Dedifferentiated amniotic fluid mesenchymal stem cell (primary cell): ENCODE measurements at regions not wholly inside any gene's neighbourhood (a gene's known extent, or its start where the extent isn't known, plus 50 kb on each side); places are given as distances from the start of the nearest gene placed in this dataset.
"Not testable (repeated sequence)": the region's sequence is repeated elsewhere in the genome, so short reads cannot be mapped to it uniquely, and the experiment has no call there.

Source experiments
- DNase-seq: peaks from one replicate; pipeline ENCODE4 v3.0.0-alpha.2; 2016; ENCODE audit errors: extremely low spot score

DNA sequence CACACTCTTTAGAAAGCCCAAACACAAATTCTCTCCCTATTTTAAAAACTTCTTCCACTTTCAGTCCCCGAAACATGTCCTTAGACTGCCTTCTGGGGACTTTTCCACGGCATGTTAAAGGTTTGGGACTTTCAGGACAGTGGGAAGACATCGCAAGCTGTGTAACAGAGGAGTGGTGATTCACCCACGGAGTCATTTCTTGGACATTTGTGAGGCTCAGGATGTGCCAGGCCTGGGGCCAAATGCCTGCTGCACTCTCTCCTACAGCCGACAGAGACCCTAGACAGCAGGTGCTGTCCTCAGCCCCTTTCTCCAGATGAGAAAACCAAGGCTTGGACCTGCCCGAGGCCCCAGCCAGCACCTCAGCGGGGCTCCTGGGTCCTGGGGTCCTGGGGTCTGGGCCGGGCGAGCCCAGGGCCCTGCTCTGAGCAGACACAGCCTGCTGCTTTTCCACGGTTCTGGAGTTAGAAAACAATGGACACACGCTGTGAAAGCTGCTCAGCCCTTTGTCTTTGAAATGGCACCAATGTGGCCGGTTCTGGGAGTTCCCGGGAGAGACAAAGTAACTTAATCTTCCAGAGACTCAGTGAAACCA lies 370.2 kb upstream of the SFSWAP start:
- no peak for DNase-seq

DNA sequence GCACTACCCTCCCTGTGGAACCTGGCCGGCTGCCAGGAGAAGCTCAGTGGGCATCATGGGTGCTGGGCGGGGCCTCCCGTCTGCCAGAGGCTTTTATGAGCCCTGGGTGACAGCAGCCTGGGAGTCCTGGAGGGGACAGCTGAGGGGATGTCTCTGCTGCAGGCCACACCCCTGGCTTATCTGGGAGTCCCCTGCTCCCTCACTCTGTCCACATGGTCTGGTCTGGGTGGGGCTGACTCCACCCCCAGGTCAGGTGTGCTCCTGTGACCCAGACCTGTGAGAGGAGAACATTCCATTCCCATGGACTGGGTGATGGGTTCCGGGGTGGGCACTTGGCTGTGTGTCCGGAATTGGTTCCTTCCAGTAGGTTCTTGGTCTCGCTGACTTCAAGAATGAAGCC lies 369.3 kb upstream of the SFSWAP start:
- not testable (repeated sequence) for DNase-seq

DNA sequence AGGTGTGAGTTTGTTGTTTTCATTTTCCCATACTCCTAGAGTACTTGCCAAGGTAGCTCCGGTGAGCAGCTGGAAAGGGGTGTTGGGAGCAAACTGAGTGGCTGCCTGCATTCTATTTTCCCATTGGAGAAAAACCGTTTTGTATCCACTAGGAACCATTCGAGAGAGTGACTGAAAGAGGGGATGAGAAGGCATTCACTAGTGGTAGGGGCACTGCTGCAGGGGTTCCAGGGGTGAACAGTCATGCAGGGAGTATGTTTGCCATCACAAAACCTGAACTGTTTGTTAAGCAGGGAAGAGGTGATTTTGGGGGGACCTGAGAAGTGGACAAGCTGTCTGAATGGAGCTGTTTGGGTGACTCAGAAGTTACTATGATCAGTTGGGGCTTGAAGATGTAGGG lies 367.5 kb upstream of the SFSWAP start:
- not testable (repeated sequence) for DNase-seq

GRCh38 chr12:131344715-131345520 lies 366.0 kb upstream of the SFSWAP start:
- DNase-seq = not testable (repeated sequence)

DNA sequence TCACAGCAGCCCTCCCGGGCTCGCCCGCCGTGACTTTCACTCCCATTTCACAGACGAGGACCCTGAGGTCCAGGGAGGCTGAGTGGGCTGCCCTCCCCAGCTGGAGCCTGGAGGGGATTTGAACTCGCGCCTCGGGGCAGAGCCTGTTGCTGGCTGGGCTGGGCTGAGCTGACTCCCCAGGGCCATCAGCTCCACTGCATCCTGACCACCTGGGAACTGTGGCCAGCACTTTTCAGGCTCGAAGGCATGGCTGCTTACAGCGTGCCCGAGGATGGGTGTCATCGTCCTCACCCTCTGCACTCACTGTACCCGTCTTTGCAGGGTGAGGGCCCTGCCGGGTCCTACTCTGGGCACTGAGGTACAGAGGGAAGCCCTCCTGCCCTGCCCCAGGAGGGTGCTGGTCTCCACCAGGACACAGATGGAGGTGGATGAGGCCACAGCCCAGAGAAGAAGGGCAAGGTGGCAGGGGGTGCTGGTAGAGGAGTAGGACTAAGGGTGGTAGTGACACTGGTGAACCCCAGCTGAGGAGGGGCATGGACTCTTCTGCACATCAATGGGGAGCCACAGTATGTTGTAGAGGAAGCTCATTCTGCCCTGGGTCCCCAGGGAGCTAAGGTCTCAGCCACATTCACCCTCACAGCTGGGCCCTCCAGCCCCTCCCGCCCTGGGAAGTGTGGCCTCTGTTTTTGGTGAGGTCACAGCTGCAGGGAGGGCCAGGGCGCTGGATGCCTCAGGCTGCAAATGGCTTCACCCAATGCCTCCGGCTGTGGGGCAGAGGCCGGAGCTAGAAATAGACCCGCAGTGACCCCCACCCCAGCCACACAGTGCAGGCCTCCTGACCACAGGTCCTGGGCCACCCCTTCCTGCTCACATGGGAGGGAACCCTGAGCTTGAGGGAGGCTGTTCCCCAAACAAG lies 365.1 kb upstream of the SFSWAP start:
- DNase-seq = no peak

GRCh38 chr12:131346555-131347344 lies 364.1 kb upstream of the SFSWAP start:
- no peak for DNase-seq

GRCh38 chr12:131347345-131347714 lies 363.6 kb upstream of the SFSWAP start:
- DNase-seq = no peak

DNA sequence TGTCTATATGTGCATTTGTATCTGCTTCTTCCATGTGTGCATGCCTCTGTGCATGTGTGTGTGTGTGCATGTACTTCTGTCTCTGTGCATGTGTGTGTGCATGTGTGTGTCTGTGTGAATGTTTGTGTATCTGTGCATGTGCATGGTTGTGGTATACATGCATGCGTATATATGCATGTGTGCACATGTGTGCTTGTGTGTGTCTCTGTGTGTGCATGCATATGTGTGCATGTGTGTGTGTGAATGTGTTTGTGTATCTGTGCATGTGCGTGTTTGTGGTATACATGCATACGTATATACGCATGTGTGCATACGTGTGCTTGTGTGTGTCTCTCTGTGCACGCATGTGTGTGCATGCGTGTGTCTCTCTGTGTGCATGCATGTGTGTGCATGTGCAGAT lies 363.2 kb upstream of the SFSWAP start:
- DNase-seq = no peak

GRCh38 chr12:131348231-131348630 lies 362.7 kb upstream of the SFSWAP start:
- DNase-seq = no peak

DNA sequence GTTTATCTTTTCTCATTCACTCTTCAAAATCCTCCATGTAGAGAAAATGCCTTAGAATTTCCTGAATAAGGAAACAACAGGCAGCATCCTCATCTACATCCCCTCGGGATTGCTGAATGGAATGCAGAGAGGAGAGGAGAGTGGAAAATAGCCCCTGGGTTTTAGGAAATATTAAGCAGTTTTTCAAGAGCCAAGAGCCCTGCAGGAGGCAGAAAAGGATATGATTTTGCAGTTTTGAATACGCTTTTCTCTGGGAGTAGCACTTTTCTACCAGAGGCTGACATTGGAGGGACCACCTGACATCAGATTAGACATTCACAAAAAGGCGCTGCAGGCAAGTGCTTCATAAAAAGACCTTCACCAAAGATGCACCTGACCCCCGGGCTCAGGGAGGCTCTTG lies 362.2 kb upstream of the SFSWAP start:
- DNase-seq = no peak

GRCh38 chr12:131349397-131350127 lies 361.3 kb upstream of the SFSWAP start:
- DNase-seq = no peak

- no peak for DNase-seq
These were observed 360.0 kb upstream of the SFSWAP start for GRCh38 chr12:131350943-131351318.

DNA sequence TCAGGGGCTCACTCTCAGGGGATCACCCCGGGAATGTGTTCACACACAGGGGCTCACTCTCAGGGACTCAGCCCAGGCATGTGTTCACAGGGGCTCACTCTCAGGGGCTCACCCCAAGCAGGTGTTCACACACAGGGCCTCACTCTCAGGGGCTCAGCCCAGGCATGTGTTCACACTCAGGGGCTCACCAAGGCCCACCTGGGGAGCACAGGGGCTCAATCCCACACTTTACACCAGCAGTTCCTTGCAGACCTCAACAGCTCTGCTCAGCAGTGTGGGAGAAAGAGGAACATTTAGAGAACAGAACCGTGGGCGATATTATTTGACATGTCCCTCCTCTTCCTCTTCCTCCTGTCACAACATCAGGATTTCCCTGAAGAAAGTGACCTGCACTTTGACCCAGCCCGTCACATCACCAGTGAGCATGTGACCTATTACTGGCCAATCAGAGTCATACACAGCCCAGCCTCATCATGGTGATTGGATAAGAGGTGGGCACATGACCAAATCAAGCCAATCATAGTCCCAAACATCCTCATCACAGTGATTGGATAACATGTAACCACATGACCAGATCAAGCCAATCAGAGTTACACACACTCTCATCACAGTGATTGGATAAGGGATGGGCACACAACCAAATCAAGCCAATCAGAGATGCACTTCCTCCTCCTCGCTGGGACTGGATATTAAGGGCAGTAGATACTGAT lies 359.4 kb upstream of the SFSWAP start:
- DNase-seq = no peak

GRCh38 chr12:131352296-131352900 lies 358.5 kb upstream of the SFSWAP start:
- DNase-seq = no peak

- DNase-seq = no peak
These were observed 357.5 kb upstream of the SFSWAP start for GRCh38 chr12:131353376-131353775.

DNA sequence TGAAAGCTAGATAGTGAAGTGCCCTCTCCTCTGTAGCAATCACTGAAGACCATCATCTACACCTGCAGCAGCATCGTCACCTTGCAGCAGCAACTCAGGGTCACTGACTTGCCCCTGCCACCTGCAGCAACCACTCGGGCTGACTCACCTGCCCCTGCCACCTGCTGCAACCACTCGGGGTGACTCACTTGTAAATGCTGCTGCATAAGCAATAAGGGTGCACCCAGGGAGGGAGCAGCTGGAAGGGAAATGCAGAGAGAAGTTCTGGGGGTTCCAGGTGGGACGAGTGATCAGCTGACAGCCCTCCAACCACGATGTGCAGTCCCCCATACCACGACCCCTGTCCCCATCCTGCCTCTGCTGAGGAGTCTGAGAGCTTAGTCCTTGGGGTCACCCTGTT lies 357.1 kb upstream of the SFSWAP start:
- DNase-seq = no peak

DNA sequence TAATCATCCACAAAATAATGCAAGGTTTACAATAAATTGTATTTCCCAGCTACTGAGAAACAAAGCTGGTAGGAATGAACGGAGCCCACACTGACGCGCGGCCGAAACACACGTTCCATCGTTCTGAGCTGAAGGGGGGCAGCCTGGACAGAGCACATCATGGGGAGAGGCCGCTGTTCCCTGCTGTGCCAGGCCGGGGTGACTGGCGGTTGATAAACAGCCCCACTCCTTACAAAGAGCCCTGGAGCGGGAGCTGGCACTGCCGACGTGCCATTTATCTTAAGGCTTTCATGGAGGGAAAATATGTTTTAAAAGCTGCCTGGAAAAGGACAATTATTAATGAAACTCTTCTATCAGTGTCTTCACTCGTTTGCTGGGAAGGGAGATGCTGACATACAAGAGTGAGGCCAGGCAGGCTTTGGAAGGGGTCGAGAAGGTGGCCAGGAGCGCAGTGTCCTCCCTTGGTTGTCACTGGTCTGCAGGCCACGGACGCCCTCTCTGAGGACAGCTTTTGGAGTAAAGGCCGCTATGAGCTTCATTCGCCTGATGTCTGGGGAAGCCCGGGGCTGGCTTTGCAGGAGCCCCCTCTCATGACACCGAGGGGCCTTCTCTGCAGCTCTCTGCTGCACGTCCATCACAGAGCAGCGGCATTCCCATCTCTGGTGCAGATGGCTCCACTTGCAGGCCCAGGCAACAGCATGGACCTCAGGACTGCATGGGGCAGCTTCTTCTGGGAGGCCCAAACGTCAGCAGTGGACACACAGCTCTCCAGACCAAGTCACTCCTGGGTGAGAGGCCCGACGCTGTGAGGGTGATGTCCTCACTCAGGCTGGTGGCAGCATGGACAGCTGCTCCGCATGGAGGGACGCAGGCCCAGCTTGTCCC lies 355.3 kb upstream of the SFSWAP start:
- DNase-seq = no peak

DNA sequence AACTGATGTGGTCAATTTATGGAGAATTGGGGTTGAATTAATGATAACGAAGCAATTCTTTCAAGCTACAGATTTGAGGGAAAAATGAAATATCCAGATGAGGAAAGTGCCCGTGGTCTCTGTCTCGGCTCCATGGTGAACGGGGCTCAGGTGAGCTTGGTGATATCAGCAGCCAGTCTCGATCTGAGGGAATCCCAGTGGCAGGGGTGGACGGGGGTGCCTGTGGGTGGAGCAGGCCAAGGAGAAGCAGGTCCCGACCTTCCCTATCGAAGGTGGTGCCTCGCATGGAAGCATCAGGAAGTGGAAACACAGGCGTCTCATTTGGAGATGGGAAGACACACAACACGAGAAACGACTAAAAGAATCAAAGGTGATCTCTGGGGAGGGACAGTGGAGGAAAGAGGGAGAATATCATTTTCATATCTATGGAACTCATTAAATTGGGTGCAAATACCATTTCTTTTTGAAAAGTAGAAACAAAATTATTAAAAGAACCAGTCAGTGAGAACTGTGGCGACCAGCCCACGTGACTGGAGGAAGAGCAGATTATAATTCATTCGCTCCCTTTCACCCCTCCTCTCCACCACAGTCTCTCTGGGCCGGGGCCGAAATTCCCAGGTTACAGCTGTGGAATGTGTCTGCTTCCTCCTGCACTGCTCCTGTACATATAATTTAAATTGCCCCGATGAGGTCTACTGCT lies 354.3 kb upstream of the SFSWAP start:
- DNase-seq = no peak
